ENCODE measurements at regions not wholly inside any gene's neighbourhood (a gene's known extent, or its start where the extent isn't known, plus 50 kb on each side); places are given as distances from the start of the nearest gene placed in this dataset.

- no peak for DNase-seq
These were observed 256.2 kb downstream of the MAN2A1 start for GRCh38 chr5:109945723-109946480.

GRCh38 chr5:109946610-109947009 is 256.9 kb downstream of the MAN2A1 start:
- no peak for DNase-seq

GRCh38 chr5:109947667-109948066 is 257.9 kb downstream of the MAN2A1 start:
- no peak for DNase-seq

- DNase-seq: no peak
These were observed 260.9 kb downstream of the MAN2A1 start for GRCh38 chr5:109950634-109951033.

- DNase-seq: no peak
These were observed 261.6 kb downstream of the MAN2A1 start for GRCh38 chr5:109951348-109951747.

GRCh38 chr5:109951758-109952157 is 262.0 kb downstream of the MAN2A1 start:
- DNase-seq: no peak

GRCh38 chr5:109953761-109954160 is 264.0 kb downstream of the MAN2A1 start:
- no peak for DNase-seq

GRCh38 chr5:109956884-109957283 is 267.2 kb downstream of the MAN2A1 start:
- DNase-seq: no peak

GRCh38 chr5:109958082-109958481 is 268.4 kb downstream of the MAN2A1 start:
- DNase-seq: no peak

GRCh38 chr5:109959652-109960051 is 269.9 kb downstream of the MAN2A1 start:
- no peak for DNase-seq

- no peak for DNase-seq
These were observed 272.0 kb downstream of the MAN2A1 start for GRCh38 chr5:109961751-109962150.

- no peak for DNase-seq
These were observed 273.3 kb downstream of the MAN2A1 start for GRCh38 chr5:109962882-109963603.

- no peak for DNase-seq
These were observed 274.4 kb downstream of the MAN2A1 start for GRCh38 chr5:109964136-109964535.

- no peak for DNase-seq
These were observed 275.9 kb downstream of the MAN2A1 start for GRCh38 chr5:109965634-109966033.

GRCh38 chr5:109971968-109972367 is 282.2 kb downstream of the MAN2A1 start:
- DNase-seq: no peak

GRCh38 chr5:109981979-109982378 is 292.3 kb downstream of the MAN2A1 start:
- no peak for DNase-seq

GRCh38 chr5:109982966-109983534 is 293.3 kb downstream of the MAN2A1 start:
- no peak for DNase-seq

GRCh38 chr5:109986726-109987125 is 297.0 kb downstream of the MAN2A1 start:
- no peak for DNase-seq

GRCh38 chr5:109987355-109987754 is 297.6 kb downstream of the MAN2A1 start:
- no peak for DNase-seq

- DNase-seq: no peak
These were observed 298.2 kb downstream of the MAN2A1 start for GRCh38 chr5:109987970-109988369.

- DNase-seq: no peak
These were observed 299.4 kb downstream of the MAN2A1 start for GRCh38 chr5:109989161-109989560.

GRCh38 chr5:109989994-109990722 is 300.4 kb downstream of the MAN2A1 start:
- DNase-seq: no peak

GRCh38 chr5:109990723-109991359 is 301.1 kb downstream of the MAN2A1 start:
- DNase-seq: no peak

All from activated effector memory CD4-positive, alpha-beta T cell treated with Interleukin-2 at 50 U/mL for 16 hours (primary cell).